ENCODE measurements at regions not wholly inside any gene's neighbourhood (a gene's known extent, or its start where the extent isn't known, plus 50 kb on each side); places are given as distances from the start of the nearest gene placed in this dataset.
"Not testable (repeated sequence)": the region's sequence is repeated elsewhere in the genome, so short reads cannot be mapped to it uniquely, and the experiment has no call there.

DNA sequence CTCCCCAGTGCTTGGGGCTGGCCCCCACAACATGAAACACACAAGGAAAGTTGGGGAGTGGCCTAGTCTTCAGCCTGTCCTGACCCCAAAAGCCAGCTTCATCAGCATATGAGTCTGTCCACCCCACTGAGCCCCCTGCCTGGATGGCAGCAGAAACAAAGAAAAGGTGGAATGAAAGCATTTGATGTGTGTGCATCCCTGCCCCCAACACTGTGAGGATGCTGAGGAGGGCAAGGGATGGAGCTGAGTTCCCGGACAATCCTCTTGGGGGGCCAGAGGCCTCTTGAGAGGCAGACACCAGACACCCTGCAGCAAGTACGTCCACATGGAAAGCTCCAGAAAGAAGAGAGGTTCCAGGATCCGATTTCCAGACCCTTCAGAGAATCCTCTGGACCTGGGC is 113.5 kb upstream of the PPP1R26 start:
- no peak for DNase-seq

DNA sequence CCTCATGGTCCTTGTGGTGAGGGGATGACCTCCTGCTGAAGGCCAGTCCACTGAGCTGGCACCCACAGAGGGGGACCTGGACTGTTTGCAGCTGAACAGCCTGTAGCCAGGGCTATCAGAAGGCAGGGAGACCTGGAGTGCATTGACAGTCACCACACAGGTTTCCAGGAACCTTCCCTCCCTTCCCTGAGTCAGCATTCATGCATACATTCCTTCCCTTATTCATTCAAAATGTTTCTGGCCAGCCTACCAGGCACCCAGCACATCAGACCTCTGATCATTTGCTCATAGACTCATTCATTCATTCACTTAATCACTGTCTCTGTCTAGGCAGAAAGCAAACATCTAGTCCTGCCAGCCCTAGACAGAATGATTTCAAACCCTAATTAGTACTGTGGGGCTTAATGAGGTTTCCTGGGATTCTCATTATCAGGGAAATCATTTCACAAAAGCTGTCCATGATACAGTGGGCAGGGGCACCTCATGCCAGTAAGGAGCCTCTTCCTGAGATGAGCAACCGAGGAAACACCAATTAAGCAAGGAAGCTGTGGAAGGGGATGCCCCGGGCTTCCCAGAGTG is 110.1 kb upstream of the PPP1R26 start:
- no peak for DNase-seq

DNA sequence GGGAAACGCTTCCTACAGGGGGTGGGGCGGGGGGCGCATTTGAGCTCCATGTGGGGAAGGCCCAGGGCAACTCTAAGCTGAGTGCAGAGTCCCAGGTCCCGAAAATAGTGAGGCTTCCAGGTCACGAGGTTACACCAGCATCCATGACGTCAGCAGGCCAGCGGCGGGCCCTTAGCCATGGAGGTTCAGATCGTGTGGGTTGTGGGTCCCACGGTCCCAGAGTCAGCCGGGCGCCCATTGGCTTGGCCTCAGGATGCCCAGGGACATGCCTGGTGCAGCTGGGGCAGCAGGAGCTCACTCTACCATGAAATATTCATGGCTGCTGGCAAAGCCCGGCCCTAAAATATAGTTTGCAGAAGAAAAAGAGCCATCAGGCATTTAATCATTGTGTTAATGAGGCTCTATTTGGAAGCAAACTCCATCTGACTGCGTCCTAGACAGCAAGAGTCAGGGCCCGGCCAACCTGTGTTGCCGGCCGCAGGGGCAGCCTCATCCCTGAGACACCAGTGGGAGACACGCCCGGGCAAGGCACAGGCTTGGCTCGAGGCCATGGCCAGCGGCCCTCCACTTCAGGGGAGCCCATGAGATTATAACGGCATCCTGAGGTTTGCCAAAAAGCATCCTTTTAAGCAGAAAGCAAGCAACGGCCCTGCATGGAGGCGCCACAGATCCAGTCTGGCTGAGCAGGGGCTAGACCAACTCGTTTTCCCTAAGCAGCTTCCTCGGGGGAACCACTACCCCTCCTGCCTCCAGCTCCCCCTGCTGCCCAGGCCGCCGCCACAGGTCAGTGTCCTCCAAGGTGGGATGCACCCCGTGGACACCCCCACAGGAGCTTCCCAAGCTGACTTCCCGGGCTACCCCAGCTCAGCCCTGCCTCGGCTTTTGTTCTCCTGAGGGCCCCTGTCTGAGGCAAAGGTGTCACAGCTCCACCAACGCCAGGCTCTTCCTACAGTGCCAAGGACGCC is 108.9 kb upstream of the PPP1R26 start:
- DNase-seq: no peak

DNA sequence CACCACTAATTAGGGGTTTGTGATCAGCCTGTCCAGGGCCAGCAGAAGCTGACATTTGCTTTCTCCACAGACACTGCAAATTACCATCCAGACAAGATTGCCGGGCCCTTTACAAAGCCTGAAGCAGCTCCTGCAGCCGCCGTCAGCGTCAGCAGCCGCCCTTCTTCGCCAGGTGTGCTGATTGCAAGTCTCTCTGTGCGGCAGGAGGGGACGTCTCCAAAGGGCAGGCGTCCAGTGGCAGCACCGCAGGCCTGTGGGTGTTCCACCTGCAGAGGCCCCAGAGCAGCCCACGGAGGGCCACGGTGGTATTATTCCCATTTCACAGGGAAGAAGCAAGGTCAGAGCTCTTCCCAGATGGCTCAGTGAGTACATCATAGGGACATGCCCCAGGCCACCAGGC is 108.0 kb upstream of the PPP1R26 start:
- no peak for DNase-seq

DNA sequence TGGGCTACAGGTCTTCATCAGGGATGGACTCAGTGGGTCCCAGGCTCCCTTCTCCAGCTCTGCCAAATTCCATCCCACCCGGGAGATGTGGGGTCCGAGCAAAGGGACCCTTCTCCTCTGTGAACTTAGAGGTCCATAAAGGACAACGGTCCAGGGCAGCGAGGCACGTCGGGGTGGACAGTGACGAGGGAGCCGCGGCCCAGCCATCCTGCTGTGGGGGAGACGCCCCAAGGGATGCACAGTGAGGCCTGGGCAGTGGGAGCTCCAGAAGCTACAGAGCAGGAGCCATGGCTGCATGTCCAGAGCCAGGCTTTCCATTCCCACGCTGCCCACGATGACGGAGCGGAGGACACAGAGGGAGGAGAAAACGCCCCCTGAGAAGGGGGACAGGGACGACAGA is 107.5 kb upstream of the PPP1R26 start:
- no peak for DNase-seq

DNA sequence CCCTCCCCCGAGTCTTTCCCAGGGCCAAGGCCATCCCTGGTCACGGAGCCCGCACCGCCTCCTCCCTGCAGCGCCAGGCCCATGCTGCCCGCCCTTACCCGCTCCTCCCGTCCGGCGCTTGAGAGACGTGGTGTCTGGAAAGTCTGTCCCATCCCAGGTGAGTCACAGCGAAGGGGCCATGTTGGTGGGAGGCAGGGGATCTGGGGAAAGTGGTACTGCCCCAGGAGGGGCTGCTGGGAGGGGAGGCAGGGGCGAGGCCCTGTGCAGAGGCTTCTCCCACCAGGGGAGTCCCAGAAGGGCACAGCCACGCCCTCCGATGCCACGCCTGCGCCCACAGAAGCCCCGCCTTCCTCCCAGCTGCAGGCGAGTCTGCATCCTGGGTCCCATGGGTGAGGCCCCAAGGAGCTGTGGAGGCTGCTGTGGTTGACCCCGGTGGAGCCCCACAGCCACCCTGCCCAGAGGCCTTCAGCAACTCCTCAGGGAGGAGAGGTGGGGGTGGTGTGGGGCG is 107.0 kb upstream of the PPP1R26 start:
- DNase-seq: no peak

DNA sequence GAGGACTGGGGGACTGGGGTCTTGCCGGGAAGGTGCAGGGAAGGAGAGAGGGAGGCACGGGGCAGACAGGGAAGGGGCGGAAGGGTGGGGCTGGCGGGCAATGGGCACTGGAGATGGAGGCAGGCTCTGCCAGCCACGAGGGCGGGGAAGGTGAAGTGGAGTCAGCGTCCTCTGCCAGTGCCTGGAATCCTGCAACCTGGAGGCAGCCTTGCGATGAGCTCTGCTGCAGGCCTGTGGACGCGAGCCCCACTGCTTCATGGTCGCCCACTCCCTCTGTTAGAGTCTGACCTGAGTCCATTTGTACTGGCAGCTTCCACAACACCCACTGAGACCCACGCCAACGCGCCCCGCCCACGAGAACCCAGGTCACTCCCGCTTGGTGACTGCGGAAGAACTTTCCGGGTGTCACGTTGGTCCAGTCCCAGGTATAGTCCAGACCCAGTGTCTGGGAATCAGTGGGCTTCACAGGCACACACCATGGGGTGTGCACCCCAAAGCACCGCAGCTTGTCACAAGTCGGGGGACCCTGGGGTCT is 106.4 kb upstream of the PPP1R26 start:
- DNase-seq: no peak

DNA sequence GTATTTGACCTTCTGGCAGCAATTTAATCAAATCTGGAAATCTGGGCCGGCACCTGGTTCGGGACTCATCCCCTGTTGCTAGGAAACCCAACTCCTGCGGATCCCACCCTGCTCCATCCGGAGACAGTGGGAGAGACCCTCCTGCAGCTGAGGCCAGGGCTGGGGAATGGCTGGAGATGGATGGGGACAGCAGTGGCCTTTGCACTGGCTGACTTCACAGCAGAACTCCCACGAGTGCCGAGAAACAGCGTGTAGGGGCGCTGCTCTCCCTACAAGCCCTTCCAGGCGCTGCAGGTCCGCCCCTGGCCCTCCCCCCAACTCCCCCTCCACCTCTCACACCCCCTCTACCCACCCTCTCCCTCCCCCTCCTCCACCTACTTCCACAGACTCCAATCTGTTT is 105.8 kb upstream of the PPP1R26 start:
- no peak for DNase-seq

DNA sequence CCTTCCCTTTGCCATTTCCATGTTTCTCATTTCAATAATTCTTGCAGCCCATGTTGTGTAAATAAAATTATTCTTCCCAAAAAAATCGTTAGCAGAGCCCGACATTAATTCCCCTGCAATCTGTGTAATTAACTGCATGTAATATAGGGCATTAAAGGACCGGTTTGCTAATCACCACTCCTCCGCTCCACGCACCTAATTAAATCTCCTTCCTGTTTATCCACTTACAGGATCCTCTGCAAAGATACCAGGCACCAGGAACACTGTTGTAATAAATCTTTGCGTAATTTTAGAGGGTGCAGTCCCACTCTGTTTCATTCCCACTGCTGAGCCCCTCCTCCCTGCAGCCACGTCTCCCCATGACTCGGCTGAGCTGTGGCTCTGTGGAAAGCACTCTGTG is 105.0 kb upstream of the PPP1R26 start:
- DNase-seq: no peak

DNA sequence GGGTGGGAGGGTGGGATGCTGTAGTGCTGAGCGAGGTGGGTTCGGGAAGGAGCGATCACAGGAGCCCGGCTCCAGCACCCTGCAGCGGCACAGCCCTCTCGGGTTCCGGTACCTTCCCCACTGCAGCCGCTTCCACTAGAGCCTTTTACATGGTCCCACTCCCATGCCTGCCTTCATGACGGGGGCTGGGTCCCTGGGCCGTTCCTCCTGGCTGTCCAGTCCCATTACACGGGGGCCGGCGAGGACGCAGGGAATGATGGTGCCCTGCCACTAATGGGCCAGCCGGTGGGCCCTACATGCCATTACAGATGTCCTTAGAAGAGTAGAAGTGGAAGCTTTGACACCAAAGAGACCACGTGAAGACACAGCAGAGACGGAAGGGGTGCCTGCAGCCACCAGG is 104.6 kb upstream of the PPP1R26 start:
- DNase-seq: no peak

DNA sequence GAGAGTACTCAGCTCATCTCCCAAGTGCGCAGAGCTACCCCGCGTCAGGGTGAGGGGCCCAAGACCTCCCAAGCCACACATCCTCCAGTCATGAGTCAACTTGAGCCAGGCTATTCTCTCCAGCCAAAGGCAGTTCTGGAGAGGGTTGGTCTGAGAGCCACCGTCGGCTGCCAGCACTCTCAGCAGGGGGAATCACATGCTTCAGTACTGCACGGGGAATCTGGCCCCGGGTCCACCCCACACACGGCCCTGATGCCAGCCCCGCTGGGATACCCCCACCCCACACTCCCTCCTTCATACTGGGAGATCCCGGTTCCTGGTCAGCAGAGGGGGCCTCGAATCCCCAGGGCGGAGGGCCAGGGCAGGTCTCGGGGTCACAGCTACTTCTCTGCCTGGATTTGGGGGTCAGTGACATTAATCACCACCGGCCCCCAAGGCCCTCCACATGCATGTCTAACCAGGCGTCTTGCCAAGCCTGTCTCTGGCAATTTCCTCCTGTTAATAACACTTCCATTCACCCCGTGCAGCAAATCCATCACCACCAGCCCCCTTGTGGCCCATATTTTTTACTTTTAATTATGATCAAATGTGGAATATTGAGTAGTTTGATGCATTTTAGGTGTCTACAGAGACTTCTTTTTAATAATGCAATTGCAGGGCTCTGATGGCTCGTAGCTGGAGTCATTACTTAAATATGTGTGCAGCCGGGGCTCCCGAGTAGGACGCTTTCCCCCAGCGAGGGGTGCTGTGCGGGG is 102.9 kb upstream of the PPP1R26 start:
- no peak for DNase-seq

DNA sequence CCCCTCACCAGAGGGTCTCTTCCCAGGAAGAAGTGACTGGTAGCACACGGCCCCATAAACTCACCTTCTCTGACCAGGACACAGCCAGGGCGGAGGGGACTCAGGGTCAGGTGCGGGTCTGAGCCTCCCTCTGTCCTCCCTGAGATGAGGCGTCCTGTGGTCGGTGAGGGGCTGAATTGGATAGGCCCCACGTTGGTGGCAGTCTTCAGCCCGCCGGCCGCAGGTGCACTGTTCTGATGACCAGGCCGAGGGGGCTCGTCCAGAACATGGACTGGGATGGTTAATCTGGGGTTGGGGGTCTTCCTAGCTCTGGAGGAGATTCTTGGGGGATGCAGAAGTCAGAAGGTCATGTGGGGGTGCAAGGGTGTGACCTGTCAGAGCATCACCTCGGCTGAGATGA is 102.2 kb upstream of the PPP1R26 start:
- DNase-seq: no peak

DNA sequence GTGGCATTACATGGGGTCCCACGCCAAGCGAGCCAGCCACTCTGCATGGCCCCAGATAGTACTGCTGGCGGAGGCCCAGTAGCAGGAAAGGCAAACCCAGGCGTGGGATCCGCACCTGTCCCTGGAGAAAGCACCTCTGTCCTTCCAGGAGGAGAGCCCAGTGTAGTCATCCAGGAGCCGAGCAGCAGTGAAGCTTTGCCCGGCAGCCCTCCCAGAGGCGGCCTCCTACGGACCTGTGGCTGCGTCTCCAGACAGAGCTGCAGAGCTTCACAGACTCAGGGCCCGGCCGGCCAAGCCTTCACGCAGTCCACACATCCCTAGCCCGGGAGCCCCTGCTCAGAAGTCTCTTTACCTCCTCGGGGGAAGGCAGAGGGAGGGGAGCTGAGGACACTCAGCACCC is 100.8 kb upstream of the PPP1R26 start:
- DNase-seq: no peak

DNA sequence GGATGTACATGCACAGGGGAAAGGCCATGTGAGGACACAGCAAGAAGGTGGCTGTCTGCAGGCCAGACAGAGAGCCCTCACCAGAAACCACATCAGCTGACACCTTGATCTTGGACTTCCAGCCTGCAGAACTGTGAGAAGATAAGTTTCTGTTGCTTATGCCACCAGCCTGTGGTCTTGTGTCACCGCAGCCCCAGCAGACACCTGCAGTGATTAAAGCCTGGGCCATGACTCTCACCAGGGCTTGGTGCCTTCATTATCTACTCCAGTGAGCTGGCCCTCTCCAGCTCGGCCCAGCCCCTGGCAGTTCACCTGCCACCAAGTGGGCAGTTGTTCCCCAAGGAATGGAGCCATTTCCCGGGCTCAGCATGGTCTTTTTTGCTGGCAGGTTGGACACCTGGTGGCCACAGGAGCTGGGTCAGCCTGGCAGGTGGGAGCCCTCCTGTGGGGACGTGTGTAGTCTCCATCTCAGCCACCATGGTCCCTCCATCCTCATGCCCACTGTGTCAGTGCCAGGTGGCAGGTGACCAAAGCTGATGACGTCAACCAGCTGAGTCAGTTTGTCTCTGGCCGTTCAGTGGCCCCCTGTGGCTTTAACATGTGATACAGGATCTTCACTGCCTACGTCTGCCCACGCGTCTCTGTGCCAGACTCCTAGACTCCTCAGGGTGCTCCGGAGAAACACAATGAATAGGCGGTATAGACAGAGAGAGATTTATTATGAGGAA is 99.9 kb upstream of the PPP1R26 start:
- no peak for DNase-seq

DNA sequence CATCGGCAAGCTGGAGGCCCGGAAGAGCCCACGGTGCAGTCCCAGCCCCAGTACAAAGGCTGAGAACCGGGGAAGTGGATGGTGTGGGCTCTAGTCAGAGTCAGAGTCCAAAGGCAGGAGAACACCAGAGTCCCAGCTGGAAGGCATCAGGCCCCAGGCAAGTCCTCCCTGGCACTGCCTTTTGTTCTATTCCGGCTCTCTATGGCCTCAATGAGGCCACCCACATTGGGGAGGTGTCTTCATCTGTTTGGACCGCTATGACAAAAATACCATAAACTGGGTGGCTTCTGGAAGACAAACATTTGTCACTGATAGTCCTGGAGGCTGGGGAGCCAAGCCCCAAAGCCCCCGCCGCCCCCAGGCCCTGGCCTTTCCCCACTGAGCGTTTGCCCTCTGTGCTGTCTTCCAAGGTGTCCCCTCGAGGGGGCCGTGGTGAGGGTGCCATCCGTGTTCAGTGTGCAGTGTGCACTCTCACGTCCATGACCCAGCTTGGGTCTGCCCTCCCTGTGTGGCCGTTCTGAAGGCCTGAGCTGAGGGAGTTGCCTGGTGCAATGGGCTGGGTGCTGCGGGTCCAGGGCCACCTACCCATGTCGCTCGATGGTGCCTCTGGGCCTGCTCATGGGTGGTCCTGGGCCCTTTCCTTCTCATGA is 99.1 kb upstream of the PPP1R26 start:
- DNase-seq: no peak

DNA sequence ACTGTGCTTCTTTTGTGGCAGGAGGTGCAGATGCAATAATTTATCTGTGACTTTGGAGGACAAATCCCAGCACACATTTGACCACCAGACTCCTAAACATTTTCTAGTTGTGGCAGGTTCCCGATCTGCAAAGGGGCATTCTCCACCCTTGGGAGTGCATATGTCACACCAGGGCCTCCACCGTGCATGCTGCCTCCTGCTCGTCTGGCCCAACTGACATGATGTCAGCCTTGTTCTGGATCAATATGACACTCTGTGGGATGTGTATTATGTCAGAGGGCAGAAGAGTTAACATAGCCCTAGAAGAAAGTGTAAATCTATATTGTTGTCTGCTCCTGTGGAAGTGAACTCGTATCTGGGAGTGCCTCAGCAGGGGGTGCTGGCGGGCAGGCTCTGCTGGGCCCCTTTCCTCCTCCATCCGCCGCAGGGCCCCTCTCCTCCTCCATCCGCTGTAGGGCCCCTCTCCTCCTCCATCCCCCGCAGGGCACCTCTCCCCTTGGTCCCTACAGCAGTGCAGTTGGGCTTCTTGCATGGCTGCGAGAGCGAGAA is 97.7 kb upstream of the PPP1R26 start:
- DNase-seq: no peak

DNA sequence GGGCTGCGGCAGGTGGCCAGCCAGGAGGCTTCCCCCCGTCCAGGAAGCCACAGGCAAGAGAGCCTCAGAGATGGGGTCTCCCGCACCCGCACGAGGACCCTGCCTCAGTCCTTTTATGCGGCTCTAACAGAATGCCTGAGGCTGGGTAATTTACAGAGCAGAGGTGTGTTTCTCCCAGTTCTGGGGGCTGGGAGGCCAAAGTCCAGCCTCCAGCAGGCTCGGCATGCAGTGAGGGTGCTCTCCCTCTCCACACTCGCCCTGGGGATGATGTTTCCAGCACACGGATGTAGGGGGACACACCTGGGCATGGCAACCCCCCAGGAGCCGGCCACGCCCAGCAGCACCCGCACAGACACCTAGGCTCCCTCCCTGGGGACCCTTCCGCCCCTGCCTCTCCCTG is 95.4 kb upstream of the PPP1R26 start:
- DNase-seq: no peak

DNA sequence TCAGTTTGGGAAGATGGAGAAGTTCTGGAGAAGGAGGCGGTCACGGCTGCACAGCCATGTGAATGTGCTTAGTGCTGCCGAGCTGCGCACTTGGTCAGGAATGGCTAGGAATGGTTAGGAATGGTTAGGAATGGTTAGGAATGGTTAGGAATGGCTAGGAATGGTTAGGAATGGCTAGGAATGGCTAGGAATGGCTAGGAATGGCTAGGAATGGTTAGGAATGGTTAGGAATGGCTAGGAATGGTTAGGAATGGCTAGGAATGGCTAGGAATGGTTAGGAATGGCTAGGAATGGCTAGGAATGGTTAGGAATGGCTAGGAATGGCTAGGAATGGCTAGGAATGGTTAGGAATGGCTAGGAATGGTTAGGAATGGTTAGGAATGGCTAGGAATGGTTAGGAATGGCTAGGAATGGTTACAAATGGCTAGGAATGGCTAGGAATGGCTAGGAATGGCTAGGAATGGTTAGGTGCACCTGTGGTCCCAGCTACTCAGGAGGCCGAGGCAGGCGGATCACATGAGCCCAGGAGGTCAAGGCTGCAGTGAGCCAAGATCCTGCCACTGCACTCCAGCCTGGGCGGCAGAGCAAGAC is 94.7 kb upstream of the PPP1R26 start:
- DNase-seq: not testable (repeated sequence)

DNA sequence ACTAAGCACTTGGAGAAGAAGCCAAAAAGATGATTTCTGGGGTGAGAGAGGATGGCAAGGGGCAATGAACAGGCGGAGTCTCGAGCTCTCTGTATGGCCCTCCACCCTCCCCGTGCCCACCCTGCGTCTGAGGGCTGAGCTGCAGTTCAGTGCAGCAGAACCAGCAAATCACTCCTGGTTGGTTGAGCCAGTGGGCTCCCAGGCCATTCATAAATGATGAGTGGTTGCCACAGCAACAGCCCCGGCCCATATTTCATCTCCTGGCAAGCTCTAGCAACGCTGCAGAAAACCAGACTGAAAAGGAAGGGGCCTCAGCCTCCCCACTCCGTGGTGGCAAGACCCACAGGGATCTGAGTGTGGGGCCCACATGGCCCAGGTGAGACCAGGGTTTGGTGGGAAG is 93.8 kb upstream of the PPP1R26 start:
- no peak for DNase-seq

DNA sequence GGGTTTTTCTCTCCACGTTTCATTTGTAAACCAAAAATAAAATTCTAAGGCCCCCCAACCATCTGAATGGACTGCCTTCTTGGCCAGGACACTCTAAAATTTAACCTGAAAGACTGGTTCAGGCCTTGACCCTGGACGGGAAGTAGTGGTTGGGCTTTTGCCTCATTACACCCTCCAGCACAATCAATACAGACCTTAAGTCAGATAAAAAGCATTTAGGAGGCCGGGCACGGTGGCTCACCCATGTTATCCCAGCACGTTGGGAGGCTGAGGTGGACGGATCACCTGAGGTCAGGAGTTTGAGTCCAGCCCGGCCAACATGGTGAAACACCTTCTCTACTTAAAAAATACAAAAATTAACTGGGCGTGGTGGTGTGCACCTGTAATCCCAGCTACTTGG is 91.6 kb upstream of the PPP1R26 start:
- no peak for DNase-seq

DNA sequence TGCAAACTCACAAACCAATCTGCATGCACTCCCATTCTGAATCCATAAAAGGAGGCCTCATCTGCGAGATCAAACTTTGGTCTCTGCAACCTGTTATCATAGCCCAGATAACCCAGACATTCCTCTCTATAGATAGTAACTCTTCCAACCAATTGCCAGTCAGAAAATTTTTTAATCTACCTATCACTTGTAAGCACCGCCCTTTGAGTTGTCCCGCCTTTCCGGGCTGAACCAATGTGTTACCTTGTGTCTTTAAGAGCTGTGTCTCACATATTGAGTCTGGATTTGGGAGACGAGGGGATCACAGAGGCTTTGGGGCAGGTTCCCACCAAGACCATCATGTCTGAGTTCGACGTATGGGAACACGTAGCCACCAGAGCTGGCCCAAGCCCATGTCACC is 91.1 kb upstream of the PPP1R26 start:
- no peak for DNase-seq
